Forelimb muscle (tissue), 1 donor: ENCODE measurements at regions not wholly inside any gene's neighbourhood (a gene's known extent, or its start where the extent isn't known, plus 50 kb on each side); places are given as distances from the start of the nearest gene placed in this dataset.
"Not testable (repeated sequence)": the region's sequence is repeated elsewhere in the genome, so short reads cannot be mapped to it uniquely, and the experiment has no call there.

Experiments
- DNase-seq: peaks from one replicate; pipeline ENCODE4 v3.0.0-alpha.2; 2013; ENCODE audit warnings: low read depth

- DNase-seq, result no peak
These were observed 104.1 kb upstream of the TMPRSS2 start for GRCh38 chr21:41611966-41612606.

- DNase-seq, result no peak
These were observed 103.5 kb upstream of the TMPRSS2 start for GRCh38 chr21:41611441-41611840.

DNA sequence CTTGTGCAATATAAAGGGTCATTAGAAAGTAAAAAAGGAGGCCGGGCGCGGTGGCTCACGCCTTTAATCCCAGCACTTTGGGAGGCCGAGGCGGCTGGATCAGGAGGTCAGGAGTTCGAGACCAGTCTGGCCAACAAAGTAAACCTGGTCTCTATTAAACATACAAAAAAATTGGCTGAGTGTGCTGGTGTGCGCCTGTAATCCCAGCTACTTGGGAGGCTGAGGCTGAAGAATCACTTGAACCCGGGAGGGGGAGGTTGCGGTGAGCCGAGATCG is 102.8 kb upstream of the TMPRSS2 start:
- DNase-seq, result not testable (repeated sequence)

- DNase-seq, result no peak
These were observed 102.3 kb upstream of the TMPRSS2 start for GRCh38 chr21:41610042-41610839.

DNA sequence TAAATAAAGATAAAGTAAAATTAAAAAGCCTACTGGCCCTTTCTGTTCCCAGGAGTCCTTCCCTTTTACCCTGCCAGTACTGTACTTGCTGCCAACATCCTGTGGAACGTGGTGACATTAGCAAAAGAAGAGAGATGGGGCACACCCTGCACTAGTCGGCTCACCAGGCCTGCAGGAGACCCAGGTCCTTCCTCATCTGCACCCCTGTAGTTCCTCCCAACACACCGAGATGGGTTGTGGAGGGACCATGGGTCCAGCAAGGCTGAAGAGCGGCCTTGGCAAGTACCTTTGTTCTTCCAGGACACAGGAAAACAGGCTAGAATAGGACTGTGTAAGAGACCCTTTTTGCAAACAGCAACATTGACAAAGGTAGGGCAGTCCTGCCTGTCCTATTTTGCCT is 98.7 kb upstream of the TMPRSS2 start:
- DNase-seq, result no peak

DNA sequence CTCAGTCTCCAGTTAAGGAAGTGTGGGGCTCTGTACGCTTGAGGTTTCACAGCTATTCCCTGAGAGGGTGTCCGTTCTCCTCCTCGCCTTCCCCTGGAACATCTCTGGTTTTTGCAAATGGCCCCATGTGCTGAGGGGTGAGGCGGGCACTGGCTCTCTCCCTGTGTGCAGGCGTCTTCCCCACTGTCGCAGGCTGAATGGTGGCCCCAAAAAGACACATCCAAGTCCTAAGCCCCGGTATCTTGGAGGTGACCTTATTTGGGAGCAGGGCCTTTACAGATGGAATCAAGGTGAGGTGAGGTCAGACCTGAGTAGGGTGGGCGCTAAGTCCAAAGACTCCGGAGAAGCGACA is 98.0 kb upstream of the TMPRSS2 start:
- DNase-seq, result no peak

- no peak for DNase-seq
These were observed 97.4 kb upstream of the TMPRSS2 start for GRCh38 chr21:41605178-41605933.

DNA sequence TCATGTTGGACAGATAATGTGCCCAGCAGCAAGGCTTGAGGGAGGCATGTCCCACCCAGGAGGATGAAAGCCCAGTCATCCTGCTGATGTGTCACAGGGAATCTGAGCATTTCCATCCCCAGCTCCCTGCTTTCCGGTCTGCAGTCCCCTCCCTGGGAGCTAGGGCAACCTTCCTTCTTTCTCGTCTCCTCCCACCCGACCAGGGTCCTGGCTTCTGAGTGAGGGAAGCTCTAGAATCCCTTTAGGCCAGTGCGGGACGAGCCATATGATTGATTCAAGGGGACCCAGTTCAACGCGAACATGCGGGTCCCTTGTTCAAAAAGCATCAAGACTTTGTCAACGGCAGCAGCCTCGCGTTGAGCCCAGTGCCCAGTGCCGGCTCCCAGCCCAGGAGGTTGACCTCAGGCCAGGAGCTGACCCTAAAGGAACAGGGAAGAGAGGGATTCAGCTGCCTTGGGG is 96.7 kb upstream of the TMPRSS2 start:
- DNase-seq, result no peak

DNA sequence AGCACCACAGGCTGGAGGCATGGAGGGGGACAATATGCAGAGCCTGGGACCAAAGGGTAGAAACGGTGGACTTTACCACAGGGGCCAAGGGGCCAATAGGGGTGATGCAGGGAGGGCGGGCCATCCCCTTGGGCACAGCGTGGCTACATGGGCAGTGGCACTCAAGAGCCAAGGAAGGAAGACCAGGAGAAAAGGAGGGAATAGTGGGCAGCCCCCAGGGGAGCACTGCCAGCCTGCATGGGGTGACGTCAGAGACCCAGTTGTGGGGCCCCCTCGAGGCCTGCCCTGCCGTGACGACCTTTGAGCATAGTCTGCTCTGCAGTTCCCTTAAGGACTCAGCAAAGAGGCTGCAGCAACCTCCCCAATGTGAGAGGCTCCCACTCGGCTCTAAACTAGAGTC is 95.5 kb upstream of the TMPRSS2 start:
- DNase-seq, result no peak

GRCh38 chr21:41602531-41602930 is 94.6 kb upstream of the TMPRSS2 start:
- no peak for DNase-seq

DNA sequence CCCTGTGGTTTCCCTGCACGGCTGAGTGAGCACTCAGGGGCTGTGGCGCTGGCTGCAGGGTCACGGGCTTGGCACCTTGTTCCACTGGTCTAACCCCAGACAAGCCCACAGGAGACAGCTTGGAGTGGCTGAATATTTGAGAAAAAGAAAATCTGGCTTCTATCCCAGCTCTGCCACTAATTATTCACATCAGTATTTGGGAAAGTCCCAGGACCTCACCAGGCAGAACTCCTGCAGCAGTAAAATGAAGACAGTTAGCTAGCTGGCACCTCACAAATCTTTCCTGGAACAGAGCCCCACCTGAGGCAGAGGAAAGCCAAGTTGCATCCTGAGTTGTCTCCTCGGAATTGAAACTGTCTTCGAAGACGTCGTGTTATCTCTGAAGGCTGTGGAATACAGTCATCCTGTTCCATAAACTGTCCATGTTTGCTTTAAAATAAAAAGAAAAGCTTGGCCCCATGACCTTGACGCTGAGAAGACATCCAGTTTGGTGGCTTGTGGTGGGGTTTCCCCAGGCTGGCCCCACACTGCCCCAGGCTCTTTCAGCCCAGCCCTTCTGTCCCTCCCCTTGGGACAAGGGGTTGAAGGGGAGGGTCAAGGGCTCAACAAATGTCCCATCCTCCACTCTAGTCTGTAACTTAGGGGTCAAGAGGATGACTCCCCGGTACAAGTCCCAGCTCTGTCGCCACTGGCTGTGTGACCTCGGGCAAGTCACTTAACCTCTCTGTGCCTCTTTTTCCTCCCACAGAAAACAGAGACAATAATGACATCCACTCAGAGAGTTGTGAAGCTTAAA is 93.8 kb upstream of the TMPRSS2 start:
- DNase-seq, result no peak

GRCh38 chr21:41600961-41601572 is 93.1 kb upstream of the TMPRSS2 start:
- DNase-seq, result no peak

DNA sequence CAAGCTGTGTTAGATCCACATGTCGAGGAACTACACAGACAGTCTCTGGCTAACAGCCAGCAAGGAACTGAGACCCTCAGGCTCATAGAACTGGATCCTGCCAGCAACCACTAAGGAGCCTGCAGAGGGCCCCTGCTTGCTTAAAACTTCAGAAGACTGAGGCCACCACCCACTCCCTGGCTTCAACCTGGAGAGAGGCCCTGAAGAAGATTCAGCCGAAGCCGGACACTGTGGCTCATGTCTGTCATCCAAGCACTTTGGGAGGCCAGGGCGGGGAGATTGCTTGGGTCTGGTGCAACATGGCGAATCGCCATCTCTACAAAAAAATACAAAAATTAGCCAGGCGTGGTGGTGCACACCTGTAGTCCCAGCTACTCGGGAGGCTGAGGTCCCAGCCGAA is 92.6 kb upstream of the TMPRSS2 start:
- DNase-seq, result no peak

DNA sequence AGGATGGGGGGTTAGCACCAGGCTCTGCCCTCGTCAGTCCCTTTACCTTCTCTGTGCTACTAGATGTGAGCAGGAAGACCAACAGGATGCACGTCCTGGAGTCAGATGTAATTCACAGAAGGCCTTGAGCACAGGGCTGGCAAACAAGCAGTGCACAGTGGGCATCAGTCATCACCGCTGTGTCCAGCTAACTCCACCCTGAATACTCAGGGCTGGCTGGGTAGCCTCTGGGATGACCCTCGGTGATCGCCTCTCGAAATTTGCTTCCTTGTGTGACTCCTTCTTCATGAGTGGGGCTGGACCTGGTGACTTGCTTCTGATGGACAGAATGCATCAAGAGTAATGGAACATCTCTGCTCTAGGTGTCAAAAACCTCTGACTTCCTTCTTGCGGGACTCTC is 92.2 kb upstream of the TMPRSS2 start:
- no peak for DNase-seq

- DNase-seq, result no peak
These were observed 90.8 kb upstream of the TMPRSS2 start for GRCh38 chr21:41598561-41599431.

DNA sequence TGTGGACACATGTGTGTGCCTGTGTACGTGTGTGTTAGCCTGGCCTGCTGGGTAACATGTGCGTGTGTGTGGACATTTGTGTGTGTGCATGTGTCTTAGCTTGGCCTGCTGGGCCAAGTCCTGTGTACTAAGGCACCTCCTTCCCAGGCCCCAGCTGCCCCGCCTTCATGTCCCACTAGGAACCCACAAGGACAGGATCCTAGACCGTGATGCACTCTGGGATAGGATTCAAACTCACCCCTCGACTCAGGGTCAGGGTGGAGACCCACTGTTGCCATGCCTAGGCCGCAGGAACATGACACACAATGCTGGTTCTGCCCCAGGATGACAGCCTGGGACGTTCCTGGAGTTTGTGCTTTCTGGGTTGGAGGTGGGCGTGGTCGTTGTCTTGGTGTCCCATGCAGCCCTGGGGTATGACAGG is 89.9 kb upstream of the TMPRSS2 start:
- no peak for DNase-seq

GRCh38 chr21:41597227-41597626 is 89.3 kb upstream of the TMPRSS2 start:
- no peak for DNase-seq

DNA sequence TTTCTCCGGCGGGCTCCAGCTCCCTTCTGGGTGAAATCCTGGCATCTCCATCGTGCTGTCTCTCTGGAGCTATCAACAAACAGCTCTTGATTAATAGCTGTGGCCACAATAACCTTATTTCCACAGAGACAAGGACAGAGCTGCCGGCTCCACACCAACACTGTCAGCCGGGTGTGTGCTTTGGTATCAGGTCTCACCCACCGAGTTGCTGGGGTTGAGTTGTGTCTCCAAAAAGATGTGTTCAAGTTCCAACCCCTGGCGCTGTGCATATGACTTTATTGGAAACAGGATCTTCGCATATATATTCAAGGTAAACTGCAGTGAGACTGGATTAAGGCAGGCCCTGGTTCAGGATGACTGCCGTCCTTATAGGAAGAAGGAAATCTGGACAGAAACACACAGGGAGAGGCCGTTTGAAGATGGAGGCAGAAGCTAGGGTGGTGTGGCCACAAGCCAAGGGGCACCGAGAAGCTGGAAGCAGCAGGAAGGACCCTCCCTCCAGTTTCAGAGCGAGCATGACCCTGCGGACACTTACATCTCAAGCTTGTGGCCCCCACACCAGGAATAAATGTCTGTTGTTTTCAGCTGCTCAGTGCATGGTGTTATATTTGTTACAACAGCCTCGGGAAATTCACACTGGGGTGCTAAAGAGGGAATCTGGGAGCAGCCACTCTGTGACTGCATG is 88.4 kb upstream of the TMPRSS2 start:
- no peak for DNase-seq

DNA sequence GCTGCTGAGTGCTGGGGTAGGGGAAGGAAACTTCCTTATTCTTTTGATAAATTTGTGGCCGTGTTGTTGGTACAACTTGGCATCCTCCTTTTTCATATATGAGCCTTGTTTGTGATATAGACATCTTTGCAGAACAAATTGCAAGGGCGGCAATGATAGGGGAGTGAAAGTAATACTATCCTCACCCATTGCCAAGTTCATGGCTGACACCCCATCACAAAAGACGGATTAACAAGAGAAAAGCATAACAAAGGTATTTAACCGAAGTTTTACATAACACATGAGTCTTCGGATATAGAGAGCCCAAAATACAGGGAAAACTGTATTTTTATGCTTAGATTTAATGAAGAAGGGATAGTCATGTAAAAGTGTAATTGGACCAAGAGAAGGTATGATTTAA is 86.3 kb upstream of the TMPRSS2 start:
- DNase-seq, result no peak

- no peak for DNase-seq
These were observed 85.8 kb upstream of the TMPRSS2 start for GRCh38 chr21:41593760-41594138.
